SK-N-SH treated with all-trans-retinoic acid at 6 μM for 48 hours (cell line): ENCODE measurements at regions not wholly inside any gene's neighbourhood (a gene's known extent, or its start where the extent isn't known, plus 50 kb on each side); places are given as distances from the start of the nearest gene placed in this dataset.

Source experiments
- ATAC-seq: fragments of 200-7000 bp; cut with Tn5 transposase; 3 replicates; pipeline ENCODE4 v1.9.1; 2020; ENCODE audit warnings: mild to moderate bottlenecking, moderate library complexity
- ARNTL ChIP-seq: fragments of 450-650 bp; formaldehyde crosslinking; IDR thresholded peaks from 2 replicates; pipeline ENCODE4 v1.5.0; 2020; ENCODE audit warnings: low read depth, mild to moderate bottlenecking, moderate library complexity, borderline replicate concordance
- BACH2 ChIP-seq: fragments of 250-450 bp; sonication (Bioruptor Pico); IDR thresholded peaks from 2 replicates; pipeline ENCODE4 v1.9.0; 2021; ENCODE audit warnings: mild to moderate bottlenecking, borderline replicate concordance
- CSDC2 ChIP-seq: fragments of 250-450 bp; sonication (Bioruptor Pico); IDR thresholded peaks from 2 replicates; pipeline ENCODE4 v1.5.0; 2020; ENCODE audit warnings: mild to moderate bottlenecking, moderate library complexity
- CSRNP3 ChIP-seq: fragments of 250-450 bp; sonication (Bioruptor Pico); IDR thresholded peaks from 2 replicates; pipeline ENCODE4 v1.5.1; 2021; ENCODE audit warnings: mild to moderate bottlenecking, moderate library complexity
- ESRRG ChIP-seq: fragments of 250-450 bp; sonication (Bioruptor Pico); IDR thresholded peaks from 2 replicates; pipeline ENCODE4 v1.6.1; 2021; ENCODE audit warnings: mild to moderate bottlenecking
- GLIS3 ChIP-seq: fragments of 250-450 bp; sonication (Bioruptor Pico); IDR thresholded peaks from 2 replicates; pipeline ENCODE4 v1.5.0; 2020; ENCODE audit warnings: mild to moderate bottlenecking, moderate library complexity
- ISL1 ChIP-seq: fragments of 250-450 bp; sonication (Bioruptor Pico); IDR thresholded peaks from 2 replicates; pipeline ENCODE4 v2.1.2; 2022; ENCODE audit warnings: mild to moderate bottlenecking, moderate library complexity
- OSR1 ChIP-seq: fragments of 250-450 bp; sonication (Bioruptor Pico); IDR thresholded peaks from 2 replicates; pipeline ENCODE4 v1.8.0; 2022; ENCODE audit warnings: moderate library complexity, mild to moderate bottlenecking, inconsistent platforms
- PPARA ChIP-seq: fragments of 250-450 bp; sonication (Bioruptor Pico); IDR thresholded peaks from 2 replicates; pipeline ENCODE4 v1.5.0; 2020; ENCODE audit warnings: mild to moderate bottlenecking, borderline replicate concordance
- RARB ChIP-seq: fragments of 250-450 bp; sonication (Bioruptor Pico); IDR thresholded peaks from 2 replicates; pipeline ENCODE4 v1.8.0; 2021; ENCODE audit warnings: mild to moderate bottlenecking, moderate library complexity
- SNAI2 ChIP-seq: fragments of 250-450 bp; sonication (Bioruptor Pico); IDR thresholded peaks from 2 replicates; pipeline ENCODE4 v1.5.0; 2020; ENCODE audit warnings: mild to moderate bottlenecking, moderate library complexity
- TCF4 ChIP-seq: fragments of 250-450 bp; sonication (Bioruptor Pico); IDR thresholded peaks from 2 replicates; pipeline ENCODE4 v1.8.0; 2021; ENCODE audit warnings: mild to moderate bottlenecking, moderate library complexity, borderline replicate concordance
- TOX ChIP-seq: fragments of 250-450 bp; sonication (Bioruptor Pico); IDR thresholded peaks from 2 replicates; pipeline ENCODE4 v1.8.0; 2021; ENCODE audit warnings: mild to moderate bottlenecking, moderate library complexity, borderline replicate concordance
- ZC3H10 ChIP-seq: fragments of 250-450 bp; sonication (Bioruptor Pico); IDR thresholded peaks from 2 replicates; pipeline ENCODE4 v1.5.1; 2021; ENCODE audit warnings: mild to moderate bottlenecking, moderate library complexity
- ZFP3 ChIP-seq: fragments of 250-450 bp; sonication (Bioruptor Pico); IDR thresholded peaks from 2 replicates; pipeline ENCODE4 v1.5.0; 2020; ENCODE audit warnings: mild to moderate bottlenecking, moderate library complexity
- ZFP30 ChIP-seq: fragments of 450-650 bp; formaldehyde crosslinking; IDR thresholded peaks from 2 replicates; pipeline ENCODE4 v1.5.0; 2022; ENCODE audit warnings: mild to moderate bottlenecking, moderate library complexity
- ZNF565 ChIP-seq: fragments of 450-650 bp; formaldehyde crosslinking; conservative IDR thresholded peaks from 2 replicates; pipeline ENCODE4 v1.5.0; 2020; ENCODE audit warnings: low read depth, mild to moderate bottlenecking, moderate library complexity
- ZNF8 ChIP-seq: fragments of 450-650 bp; formaldehyde crosslinking; IDR thresholded peaks from 2 replicates; pipeline ENCODE4 v1.5.0; 2020; ENCODE audit warnings: mild to moderate bottlenecking, moderate library complexity
- TF ChIP-seq, protein P1 (sequence below): fragments of 250-450 bp; sonication (Bioruptor Pico); IDR thresholded peaks from 2 replicates; pipeline ENCODE4 v1.8.0; 2020; ENCODE audit warnings: mild to moderate bottlenecking, moderate library complexity, borderline replicate concordance
- TF ChIP-seq, protein P2 (sequence below): fragments of 250-450 bp; sonication (Bioruptor Pico); IDR thresholded peaks from 2 replicates; pipeline ENCODE4 v1.8.0; 2021; ENCODE audit warnings: low read depth, mild to moderate bottlenecking, moderate library complexity, borderline replicate concordance

DNA sequence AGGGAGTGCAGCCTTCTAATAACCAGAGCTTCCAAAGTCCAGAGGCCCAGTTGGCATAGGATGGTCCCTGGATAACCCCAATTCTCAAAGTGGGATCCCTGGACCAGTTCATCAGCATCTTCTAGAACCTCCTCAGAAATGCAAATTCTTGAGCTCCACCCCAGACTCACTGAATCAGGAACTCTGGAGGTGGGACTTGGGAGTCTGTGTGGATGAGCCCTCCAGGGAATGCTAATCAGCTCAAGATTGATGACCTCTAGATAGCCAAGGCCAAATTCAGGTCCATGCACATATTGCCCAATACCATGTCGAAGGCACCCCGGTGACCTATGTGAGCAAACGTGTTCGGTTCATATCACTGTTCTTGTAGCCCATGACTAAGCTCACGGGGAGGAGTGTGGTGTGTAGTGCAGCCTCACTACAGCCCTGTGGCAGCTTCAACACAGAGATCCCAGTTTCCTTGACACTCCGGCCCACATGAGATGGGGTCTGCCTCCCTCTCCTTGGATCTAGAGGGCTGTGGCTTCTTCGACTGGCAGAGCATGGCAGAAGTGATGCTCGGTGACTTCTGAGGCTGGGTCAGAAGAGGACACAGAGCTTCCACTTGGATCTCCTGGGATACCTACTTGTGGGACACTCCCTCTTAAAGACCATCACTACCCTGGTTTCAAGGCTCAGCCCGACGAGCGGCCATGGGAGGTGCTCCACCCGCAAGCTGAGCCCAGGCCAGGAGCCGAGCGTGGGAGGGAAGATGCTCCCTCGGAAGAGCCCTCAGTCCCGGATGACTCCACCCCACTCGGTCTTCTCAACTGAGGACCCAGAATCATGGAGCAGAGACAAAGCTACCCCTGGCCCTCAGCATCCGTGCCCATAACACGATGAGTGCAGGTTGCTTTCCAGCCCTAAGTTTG lies 151.1 kb upstream of the CST7 start:
- no peak for ATAC-seq
- TF ChIP-seq ZNF8 (no peak), PPARA (CRISPR knock-in tag) (no peak), TCF4 (no peak), CSDC2 (no peak)
- TF ChIP-seq, protein P1, sequence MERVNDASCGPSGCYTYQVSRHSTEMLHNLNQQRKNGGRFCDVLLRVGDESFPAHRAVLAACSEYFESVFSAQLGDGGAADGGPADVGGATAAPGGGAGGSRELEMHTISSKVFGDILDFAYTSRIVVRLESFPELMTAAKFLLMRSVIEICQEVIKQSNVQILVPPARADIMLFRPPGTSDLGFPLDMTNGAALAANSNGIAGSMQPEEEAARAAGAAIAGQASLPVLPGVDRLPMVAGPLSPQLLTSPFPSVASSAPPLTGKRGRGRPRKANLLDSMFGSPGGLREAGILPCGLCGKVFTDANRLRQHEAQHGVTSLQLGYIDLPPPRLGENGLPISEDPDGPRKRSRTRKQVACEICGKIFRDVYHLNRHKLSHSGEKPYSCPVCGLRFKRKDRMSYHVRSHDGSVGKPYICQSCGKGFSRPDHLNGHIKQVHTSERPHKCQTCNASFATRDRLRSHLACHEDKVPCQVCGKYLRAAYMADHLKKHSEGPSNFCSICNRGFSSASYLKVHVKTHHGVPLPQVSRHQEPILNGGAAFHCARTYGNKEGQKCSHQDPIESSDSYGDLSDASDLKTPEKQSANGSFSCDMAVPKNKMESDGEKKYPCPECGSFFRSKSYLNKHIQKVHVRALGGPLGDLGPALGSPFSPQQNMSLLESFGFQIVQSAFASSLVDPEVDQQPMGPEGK: no peak

DNA sequence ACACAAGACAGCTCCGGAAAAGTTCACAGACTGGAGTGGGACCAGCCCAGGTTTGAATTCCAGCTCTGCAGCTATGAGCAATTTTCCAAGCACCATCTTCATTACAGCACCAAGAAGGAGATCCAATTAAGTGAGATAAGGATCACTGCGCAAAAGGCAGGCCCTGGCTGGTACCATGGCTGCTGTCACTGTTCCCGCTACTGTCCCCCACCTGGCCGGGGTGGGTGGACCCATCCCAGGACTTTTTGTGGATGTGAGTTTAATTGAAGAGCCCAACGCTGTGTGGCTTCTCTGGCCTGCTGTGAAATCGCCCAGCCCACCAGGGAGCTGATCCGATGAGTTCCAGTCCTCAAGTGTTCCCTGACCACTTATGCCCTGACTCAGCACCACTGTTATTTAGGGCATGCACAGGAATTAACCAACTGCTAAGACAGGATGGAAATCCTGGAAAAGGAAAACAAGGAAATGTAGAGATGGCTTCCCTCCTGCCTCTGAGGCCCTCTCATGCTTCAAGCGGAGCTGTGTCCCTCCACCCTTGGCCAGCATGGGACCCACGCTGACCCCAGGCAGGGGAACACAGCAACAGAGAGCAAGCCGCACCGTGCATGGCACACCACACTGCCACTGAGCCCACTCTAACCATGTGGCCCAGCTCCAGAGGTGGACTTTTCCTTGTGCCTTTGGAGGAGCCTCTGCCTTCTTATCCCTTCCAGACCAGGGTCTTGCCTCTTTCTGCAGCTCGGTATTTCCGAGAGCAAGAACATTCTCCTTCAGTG lies 150.0 kb upstream of the CST7 start:
- TF ChIP-seq, protein P1: no peak
- no peak for TF ChIP-seq PPARA (CRISPR knock-in tag)
- TF ChIP-seq ESRRG: no peak
- no peak for TF ChIP-seq BACH2 (CRISPR knock-in tag)
- TF ChIP-seq ZC3H10 (CRISPR knock-in tag): no peak
- TF ChIP-seq SNAI2 (CRISPR knock-in tag): no peak
- TF ChIP-seq ZFP30 (CRISPR knock-in tag): no peak
- no peak for TF ChIP-seq ZNF8
- TF ChIP-seq OSR1: no peak
- TF ChIP-seq GLIS3 (CRISPR knock-in tag): no peak
- TF ChIP-seq, all 23 proteins: peak for 0
- no peak for ATAC-seq

GRCh38 chr20:24799971-24800580 lies 149.0 kb upstream of the CST7 start:
- TF ChIP-seq, protein P2, sequence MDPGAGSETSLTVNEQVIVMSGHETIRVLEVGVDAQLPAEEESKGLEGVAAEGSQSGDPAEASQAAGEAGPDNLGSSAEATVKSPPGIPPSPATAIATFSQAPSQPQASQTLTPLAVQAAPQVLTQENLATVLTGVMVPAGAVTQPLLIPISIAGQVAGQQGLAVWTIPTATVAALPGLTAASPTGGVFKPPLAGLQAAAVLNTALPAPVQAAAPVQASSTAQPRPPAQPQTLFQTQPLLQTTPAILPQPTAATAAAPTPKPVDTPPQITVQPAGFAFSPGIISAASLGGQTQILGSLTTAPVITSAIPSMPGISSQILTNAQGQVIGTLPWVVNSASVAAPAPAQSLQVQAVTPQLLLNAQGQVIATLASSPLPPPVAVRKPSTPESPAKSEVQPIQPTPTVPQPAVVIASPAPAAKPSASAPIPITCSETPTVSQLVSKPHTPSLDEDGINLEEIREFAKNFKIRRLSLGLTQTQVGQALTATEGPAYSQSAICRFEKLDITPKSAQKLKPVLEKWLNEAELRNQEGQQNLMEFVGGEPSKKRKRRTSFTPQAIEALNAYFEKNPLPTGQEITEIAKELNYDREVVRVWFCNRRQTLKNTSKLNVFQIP (CRISPR knock-in tag): no peak
- TF ChIP-seq SNAI2 (CRISPR knock-in tag) (no peak), ZC3H10 (CRISPR knock-in tag) (no peak), ZNF565 (CRISPR knock-in tag) (no peak), ARNTL (CRISPR knock-in tag) (no peak), ISL1 (CRISPR knock-in tag) (no peak), TOX (CRISPR knock-in tag) (no peak), RARB (CRISPR knock-in tag) (no peak), TCF4 (no peak), CSRNP3 (CRISPR knock-in tag) (no peak), ZFP30 (CRISPR knock-in tag) (no peak), PPARA (CRISPR knock-in tag) (no peak), ZFP3 (CRISPR knock-in tag) (no peak)
- TF ChIP-seq, protein P1: no peak
- no peak for ATAC-seq
